ENCODE measurements at regions not wholly inside any gene's neighbourhood (a gene's known extent, or its start where the extent isn't known, plus 50 kb on each side); places are given as distances from the start of the nearest gene placed in this dataset.

DNA sequence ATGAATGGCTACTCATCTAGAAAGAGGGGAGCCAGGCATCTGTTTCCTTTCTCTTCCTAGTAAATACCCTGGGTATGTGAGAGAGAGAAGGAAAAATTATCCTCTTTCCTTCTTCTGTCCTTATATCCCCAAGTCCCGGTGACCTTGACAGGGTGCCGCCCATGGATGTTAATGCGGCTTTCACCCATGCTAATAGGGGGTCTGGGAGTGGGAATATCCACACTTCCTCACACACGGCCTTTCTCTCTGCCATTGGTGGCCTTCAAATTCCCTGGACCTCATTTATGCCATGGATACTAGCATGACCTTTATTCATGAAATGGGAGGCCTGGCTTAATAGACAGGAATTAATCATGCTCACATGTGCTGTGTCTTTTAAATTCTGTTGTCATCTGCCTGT lies 159.0 kb upstream of the NOX3 start:
- TF ChIP-seq POLR2A (IDR thresholded peaks at IDR 0.05), result no peak
- TF ChIP-seq, protein P1, sequence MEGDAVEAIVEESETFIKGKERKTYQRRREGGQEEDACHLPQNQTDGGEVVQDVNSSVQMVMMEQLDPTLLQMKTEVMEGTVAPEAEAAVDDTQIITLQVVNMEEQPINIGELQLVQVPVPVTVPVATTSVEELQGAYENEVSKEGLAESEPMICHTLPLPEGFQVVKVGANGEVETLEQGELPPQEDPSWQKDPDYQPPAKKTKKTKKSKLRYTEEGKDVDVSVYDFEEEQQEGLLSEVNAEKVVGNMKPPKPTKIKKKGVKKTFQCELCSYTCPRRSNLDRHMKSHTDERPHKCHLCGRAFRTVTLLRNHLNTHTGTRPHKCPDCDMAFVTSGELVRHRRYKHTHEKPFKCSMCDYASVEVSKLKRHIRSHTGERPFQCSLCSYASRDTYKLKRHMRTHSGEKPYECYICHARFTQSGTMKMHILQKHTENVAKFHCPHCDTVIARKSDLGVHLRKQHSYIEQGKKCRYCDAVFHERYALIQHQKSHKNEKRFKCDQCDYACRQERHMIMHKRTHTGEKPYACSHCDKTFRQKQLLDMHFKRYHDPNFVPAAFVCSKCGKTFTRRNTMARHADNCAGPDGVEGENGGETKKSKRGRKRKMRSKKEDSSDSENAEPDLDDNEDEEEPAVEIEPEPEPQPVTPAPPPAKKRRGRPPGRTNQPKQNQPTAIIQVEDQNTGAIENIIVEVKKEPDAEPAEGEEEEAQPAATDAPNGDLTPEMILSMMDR (IDR thresholded peaks at IDR 0.05), result no peak

All from stomach (tissue), 4 donors.